SK-N-SH (cell line): ENCODE measurements at regions not wholly inside any gene's neighbourhood (a gene's known extent, or its start where the extent isn't known, plus 50 kb on each side); places are given as distances from the start of the nearest gene placed in this dataset.

Experiments used
- CTCF ChIP-seq: fragments of 200-600 bp; sonication (generic); IDR thresholded peaks from 2 replicates; pipeline ENCODE4 v1.6.1; 2017; ENCODE audit warnings: antibody characterized with exemption, mild to moderate bottlenecking, moderate library complexity
- GABPA ChIP-seq: IDR thresholded peaks from 2 replicates; pipeline ENCODE4 v1.4.0; 2012; ENCODE audit warnings: low read depth, mild to moderate bottlenecking
- GATA2 ChIP-seq: sonication (generic); formaldehyde crosslinking; IDR thresholded peaks from 2 replicates; pipeline ENCODE4 v1.5.0; 2020; ENCODE audit warnings: mild to moderate bottlenecking, missing genetic modification reagents
- RFX5 ChIP-seq: IDR thresholded peaks from 2 replicates; pipeline ENCODE4 v1.6.1; 2012; ENCODE audit warnings: mild to moderate bottlenecking, improper control_type of control experiment, low read length
- SIN3A ChIP-seq: IDR thresholded peaks from 2 replicates; pipeline ENCODE4 v1.6.1; 2012; ENCODE audit warnings: low read depth, mild to moderate bottlenecking, low read length, moderate library complexity, borderline replicate concordance

DNA sequence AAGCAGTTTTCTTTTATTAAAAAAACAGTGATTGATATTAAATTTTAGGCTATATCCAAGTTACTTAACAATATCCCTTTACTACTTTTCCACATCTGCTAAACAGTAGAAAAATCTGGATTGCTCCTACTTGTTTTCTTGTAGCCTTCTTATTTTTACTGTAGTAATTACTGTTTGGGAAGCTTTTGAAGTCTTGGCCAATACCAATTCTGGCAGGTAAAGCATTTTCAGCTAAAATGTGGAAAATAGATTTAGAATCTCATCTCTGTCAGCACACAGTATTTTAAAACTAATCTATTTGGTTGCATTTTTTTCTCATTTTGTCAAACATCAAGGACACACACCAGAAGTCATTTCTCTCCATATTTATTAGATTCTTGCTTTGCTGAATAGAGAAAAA lies 1485.7 kb upstream of the PIK3C3 start:
- TF ChIP-seq GATA2 (CRISPR knock-in tag) (no peak), CTCF (no peak), GABPA (no peak), RFX5 (no peak), SIN3A (no peak)
